Fibroblast of lung (primary cell): ENCODE measurements at regions not wholly inside any gene's neighbourhood (a gene's known extent, or its start where the extent isn't known, plus 50 kb on each side); places are given as distances from the start of the nearest gene placed in this dataset.

Experiments used
- DNase-seq, 2 donors: peaks; one replicate each; pipeline versions ENCODE4 v3.0.0 to v3.0.0-alpha.2; 2010; ENCODE audit warnings: low read depth in 2 of 2
- H2AFZ ChIP-seq: 2 replicates; pipeline ENCODE4 v1.5.1; 2012; ENCODE audit warnings: low read length, control low read depth, inconsistent platforms
- H3K27ac ChIP-seq: 2 replicates; pipeline ENCODE4 v1.5.1; 2011; ENCODE audit warnings: low read length, control low read depth; ENCODE audit not compliant: insufficient read depth
- H3K27me3 ChIP-seq: 2 replicates; pipeline ENCODE4 v1.5.1; 2011; ENCODE audit warnings: mild to moderate bottlenecking, low read length; ENCODE audit not compliant: control insufficient read depth, insufficient read depth
- H3K36me3 ChIP-seq: 2 replicates; pipeline ENCODE4 v1.5.1; 2011; ENCODE audit warnings: low read length; ENCODE audit not compliant: control insufficient read depth, insufficient read depth
- H3K4me1 ChIP-seq: 2 replicates; pipeline ENCODE4 v1.5.1; 2011; ENCODE audit warnings: low read length; ENCODE audit not compliant: control insufficient read depth, insufficient read depth; ENCODE audit errors: extremely low read depth
- H3K4me2 ChIP-seq: 2 replicates; pipeline ENCODE4 v1.5.1; 2011; ENCODE audit warnings: low read length, control low read depth; ENCODE audit not compliant: insufficient read depth; ENCODE audit errors: extremely low read depth
- H3K4me3 ChIP-seq, 4 experiments: fragments of 200-600 bp in 1 of 4; sonication (generic) in 1 of 4; replicated peaks in 1 of 4; 2 replicates each; pipeline ENCODE4 v1.5.1; 2011 to 2016; ENCODE audit warnings: low read length in 4 of 4, low read depth in 3 of 4, mild to moderate bottlenecking in 3 of 4, control low read depth in 2 of 4, inconsistent platforms in 1 of 4, mixed read lengths in 1 of 4; ENCODE audit not compliant: insufficient read depth in 1 of 4; ENCODE audit errors: control extremely low read depth in 1 of 4
- H3K79me2 ChIP-seq: 2 replicates; pipeline ENCODE4 v1.5.1; 2012; ENCODE audit warnings: mild to moderate bottlenecking, low read length, inconsistent platforms; ENCODE audit not compliant: control insufficient read depth, insufficient read depth
- H3K9ac ChIP-seq: 2 replicates; pipeline ENCODE4 v1.5.1; 2011; ENCODE audit warnings: mild to moderate bottlenecking, low read length, control low read depth; ENCODE audit not compliant: insufficient read depth
- H3K9me3 ChIP-seq: 2 replicates; pipeline ENCODE4 v1.5.1; 2012; ENCODE audit warnings: low read depth, low read length; ENCODE audit not compliant: control insufficient read depth, insufficient read depth
- H4K20me1 ChIP-seq: 2 replicates; pipeline ENCODE4 v1.5.1; 2011; ENCODE audit warnings: low read length; ENCODE audit not compliant: control insufficient read depth, insufficient read depth; ENCODE audit errors: extremely low read depth
- CTCF ChIP-seq, 2 donors: IDR thresholded peaks in 1 of 2; conservative IDR thresholded peaks in 1 of 2; 1 replicate in 1 of 2; 2 replicates in 1 of 2; pipeline ENCODE4 v1.5.1; 2011 to 2012; ENCODE audit warnings: low read length in 2 of 2, control low read depth in 1 of 2, inconsistent platforms in 1 of 2, low read depth in 1 of 2, mild to moderate bottlenecking in 1 of 2
- EZH2 ChIP-seq: IDR thresholded peaks from 2 replicates; pipeline ENCODE4 v1.5.1; 2012; ENCODE audit warnings: low read length, control low read depth, mild to moderate bottlenecking; ENCODE audit errors: missing control alignments

DNA sequence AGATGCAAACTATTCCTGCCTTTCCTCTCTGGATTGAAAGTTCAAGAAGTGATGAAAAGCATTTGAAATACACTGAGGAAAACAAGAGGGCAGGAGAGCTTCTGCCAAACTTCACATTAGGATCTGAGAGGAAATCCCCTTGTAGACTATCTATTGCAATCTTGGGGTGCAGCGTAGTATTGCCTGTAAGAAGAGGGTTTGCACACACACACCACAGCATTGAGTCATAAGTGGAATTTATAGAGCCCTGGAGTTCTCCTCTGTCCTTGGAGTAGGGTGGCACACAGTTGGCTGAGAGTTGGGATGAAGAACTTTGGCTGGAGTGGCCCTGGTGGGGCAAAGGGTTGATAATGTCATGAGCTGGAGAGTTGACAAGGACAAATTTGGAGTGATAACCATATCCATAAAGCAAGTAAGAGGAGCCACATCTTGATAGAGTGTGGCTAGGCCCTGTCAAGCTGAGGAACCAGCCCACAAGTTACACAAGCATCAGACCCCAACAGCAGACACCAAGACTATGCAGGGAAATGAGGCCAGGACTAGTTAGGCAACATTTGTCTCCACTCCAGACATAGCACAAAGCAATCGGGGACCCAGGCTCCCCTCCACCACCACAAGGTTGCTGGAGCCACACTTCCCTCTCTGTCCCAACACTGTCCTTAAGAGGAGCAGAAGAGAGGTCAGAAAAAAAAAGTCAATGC is 520.9 kb downstream of the KLF5 start:
- no peak overlapping the region for H3K4me3 ChIP-seq
- no peaks in the 10 kb centered on the region for H4K20me1 ChIP-seq
- H3K36me3 ChIP-seq, result no peaks in the 10 kb centered on the region
- H3K4me1 ChIP-seq, result no peaks in the 10 kb centered on the region
- DNase-seq, result no peak
- H3K9ac ChIP-seq, result no peak overlapping the region
- no peaks in the 10 kb centered on the region for H3K9me3 ChIP-seq
- no peaks in the 10 kb centered on the region for H3K79me2 ChIP-seq
- no peaks in the 10 kb centered on the region for H3K27me3 ChIP-seq
- TF ChIP-seq EZH2, result no peak
- no peak for TF ChIP-seq CTCF (conservative IDR thresholded peaks at IDR 0.05 in 1 of 2, IDR thresholded peaks at IDR 0.05 in 1 of 2; ENCODE audit: low read depth in 1 of 2, low read length in 2 of 2)
- H2AFZ ChIP-seq, result no peak overlapping the region
- no peak overlapping the region for H3K27ac ChIP-seq
- no peak overlapping the region for H3K4me2 ChIP-seq

- no peak overlapping the region for H3K4me3 ChIP-seq
- H3K4me2 ChIP-seq, result no peak overlapping the region
- no peaks in the 10 kb centered on the region for H3K9me3 ChIP-seq
- H3K27ac ChIP-seq, result no peak overlapping the region
- no peaks in the 10 kb centered on the region for H3K36me3 ChIP-seq
- no peak overlapping the region for H3K9ac ChIP-seq
- H3K27me3 ChIP-seq, result no peaks in the 10 kb centered on the region
- no peaks in the 10 kb centered on the region for H3K79me2 ChIP-seq
- no peaks in the 10 kb centered on the region for H4K20me1 ChIP-seq
- no peaks in the 10 kb centered on the region for H3K4me1 ChIP-seq
- peak; percentile 7 to 37 for DNase-seq
- H2AFZ ChIP-seq, result no peak overlapping the region
- TF ChIP-seq EZH2 (no peak), CTCF (conservative IDR thresholded peaks at IDR 0.05 in 1 of 2, IDR thresholded peaks at IDR 0.05 in 1 of 2; ENCODE audit: low read depth in 1 of 2, low read length in 2 of 2) (no peak)
Observed at GRCh38 chr13:73578251-73578875, 519.6 kb downstream of the KLF5 start.

DNA sequence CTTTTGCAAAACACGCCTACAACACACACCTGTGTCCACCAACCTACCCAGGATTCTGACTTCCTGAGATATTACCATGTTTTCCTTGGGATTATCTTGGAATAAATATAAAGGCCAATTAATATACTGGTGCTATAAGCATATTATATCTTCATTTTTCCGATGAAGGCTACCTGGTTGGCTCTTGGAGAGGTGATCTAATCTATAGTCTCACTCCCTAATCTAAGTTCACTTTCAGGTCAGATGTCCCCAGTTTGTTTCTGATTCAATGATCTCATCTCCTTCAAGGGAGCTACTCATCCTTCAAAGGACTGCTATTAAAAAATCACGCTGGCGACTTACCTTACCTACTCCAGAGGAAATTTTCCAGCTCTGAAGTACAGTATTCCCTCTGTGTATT is 517.5 kb downstream of the KLF5 start:
- Histone ChIP-seq H3K9me3 (no peaks in the 10 kb centered on the region), H3K27ac (no peak overlapping the region), H3K4me3 (no peak overlapping the region), H3K79me2 (no peaks in the 10 kb centered on the region), H3K36me3 (no peaks in the 10 kb centered on the region), H2AFZ (no peak overlapping the region), H3K9ac (no peak overlapping the region), H4K20me1 (no peaks in the 10 kb centered on the region), H3K4me2 (no peak overlapping the region), H3K27me3 (no peaks in the 10 kb centered on the region), H3K4me1 (no peaks in the 10 kb centered on the region)
- TF ChIP-seq EZH2 (no peak), CTCF (conservative IDR thresholded peaks at IDR 0.05 in 1 of 2, IDR thresholded peaks at IDR 0.05 in 1 of 2; ENCODE audit: low read depth in 1 of 2, low read length in 2 of 2) (no peak)
- no peak for DNase-seq
